HepG2 (cell line): ENCODE measurements at regions not wholly inside any gene's neighbourhood (a gene's known extent, or its start where the extent isn't known, plus 50 kb on each side); places are given as distances from the start of the nearest gene placed in this dataset.

Experiments
- ATAC-seq: fragments of 200-7000 bp; cut with Tn5 transposase; 3 replicates; pipeline ENCODE4 v1.9.1; 2020; ENCODE audit warnings: mild to moderate bottlenecking, moderate library complexity
- BruUV-seq: library from RNA; stranded (reverse); fragments of 400-500 nt; replicated peaks from 2 replicates; lab custom pipeline; 2021; lab: Mats Ljungman, UMichigan
- CTCF ChIA-PET: fragments of 300-600 bp; formaldehyde crosslinking; extraction: SDS; loops from one replicate; lab custom pipeline; 2021; ENCODE audit warnings: low total read pairs, inconsistent platforms, low intra/inter-chr PET ratio; lab: Yijun Ruan, JAX
- POLR2A ChIA-PET: fragments of 350-600 bp; sonication (Branson Sonifier 250); formaldehyde crosslinking; loops from one replicate; lab custom pipeline; 2020; ENCODE audit warnings: antibody characterized with exemption, inconsistent platforms; lab: Yijun Ruan, JAX
- DNase-seq: peaks from one replicate; pipeline ENCODE4 v3.0.0-alpha.2; 2015; ENCODE audit warnings: low spot score
- FAIRE-seq: peaks from 3 replicates; lab custom pipeline; 2011; peaks lifted over from hg19 to GRCh38; lab: Jason Lieb, UNC
- H2AFZ ChIP-seq: one replicate; pipeline ENCODE4 v1.6.1; 2011; ENCODE audit warnings: low read length, inconsistent platforms
- H3K27ac ChIP-seq: fragments of 300-600 bp; 3 replicates; pipeline ENCODE4 v1.8.0; 2011; ENCODE audit warnings: mixed run types, mild to moderate bottlenecking, mixed read lengths, low read length, inconsistent platforms; ENCODE audit not compliant: insufficient read depth; ENCODE audit errors: extremely low read length
- H3K27me3 ChIP-seq, 2 experiments: fragments of 200-600 bp in 1 of 2; 2 replicates in 1 of 2; 3 replicates in 1 of 2; pipeline versions ENCODE4 v1.6.0 to v1.8.0; 2011; ENCODE audit warnings: low read length in 2 of 2, mild to moderate bottlenecking in 2 of 2, moderate library complexity in 2 of 2, inconsistent platforms in 1 of 2; ENCODE audit not compliant: insufficient read depth in 2 of 2, control insufficient read depth in 1 of 2
- H3K36me3 ChIP-seq, 2 experiments: fragments of 200-600 bp in 1 of 2; replicated peaks in 1 of 2; 2 replicates in 1 of 2; 3 replicates in 1 of 2; pipeline versions ENCODE4 v1.5.1 to v1.8.0; 2011; ENCODE audit warnings: low read length in 2 of 2, inconsistent platforms in 1 of 2; ENCODE audit not compliant: insufficient read depth in 2 of 2, control insufficient read depth in 1 of 2
- H3K4me1 ChIP-seq: 2 replicates; pipeline ENCODE4 v1.5.1; 2012; ENCODE audit warnings: low read length, inconsistent platforms; ENCODE audit not compliant: insufficient read depth
- H3K4me2 ChIP-seq: 2 replicates; pipeline ENCODE4 v1.6.0; 2011; ENCODE audit warnings: low read depth, low read length, inconsistent platforms
- H3K4me3 ChIP-seq, 3 experiments: fragments of 200-600 bp in 1 of 3; sonication (generic), shearing (Covaris generic) in 1 of 3; replicated peaks in 1 of 3; 2 replicates each; pipeline ENCODE4 v1.5.1; 2011 to 2016; ENCODE audit warnings: low read length in 3 of 3, inconsistent platforms in 2 of 3, low read depth in 2 of 3, mild to moderate bottlenecking in 2 of 3, control low read depth in 1 of 3, mixed read lengths in 1 of 3; ENCODE audit not compliant: insufficient read depth in 1 of 3
- H3K79me2 ChIP-seq: one replicate; pipeline ENCODE4 v1.6.1; 2011; ENCODE audit warnings: low read length, inconsistent platforms; ENCODE audit not compliant: insufficient read depth
- H3K9ac ChIP-seq: 2 replicates; pipeline ENCODE4 v1.6.0; 2011; ENCODE audit warnings: mild to moderate bottlenecking, low read depth, low read length, inconsistent platforms; ENCODE audit not compliant: insufficient read depth
- H3K9me3 ChIP-seq: 2 replicates; pipeline ENCODE4 v1.5.1; 2012; ENCODE audit warnings: mild to moderate bottlenecking, low read length
- H4K20me1 ChIP-seq: 2 replicates; pipeline ENCODE4 v1.6.0; 2011; ENCODE audit warnings: inconsistent platforms, mild to moderate bottlenecking, low read length, moderate library complexity; ENCODE audit not compliant: insufficient read depth
- BHLHE40 ChIP-seq: IDR thresholded peaks from 2 replicates; pipeline ENCODE4 v1.6.1; 2011; ENCODE audit warnings: low read length, improper control_type of control experiment
- BRCA1 ChIP-seq: sonication (generic); formaldehyde crosslinking; IDR thresholded peaks from 2 replicates; pipeline ENCODE4 v1.4.0; 2020; ENCODE audit warnings: missing genetic modification reagents
- MTF2 ChIP-seq: sonication (generic); formaldehyde crosslinking; IDR thresholded peaks from 2 replicates; pipeline ENCODE4 v1.5.0; 2020; ENCODE audit warnings: missing genetic modification reagents, borderline replicate concordance
- MYC ChIP-seq: sonication (generic); formaldehyde crosslinking; IDR thresholded peaks from 2 replicates; pipeline ENCODE4 v1.9.0; 2021; ENCODE audit warnings: missing genetic modification reagents, borderline replicate concordance
- SPEN ChIP-seq: sonication (generic); formaldehyde crosslinking; IDR thresholded peaks from 2 replicates; pipeline ENCODE4 v1.5.1; 2020; ENCODE audit warnings: low read depth, mild to moderate bottlenecking, missing genetic modification reagents
- TERF1 ChIP-seq: sonication (generic); formaldehyde crosslinking; IDR thresholded peaks from 2 replicates; pipeline ENCODE4 v1.8.0; 2022; ENCODE audit warnings: mild to moderate bottlenecking, missing genetic modification reagents, moderate library complexity
- TRAFD1 ChIP-seq: sonication (generic); formaldehyde crosslinking; IDR thresholded peaks from 2 replicates; pipeline ENCODE4 v1.5.1; 2020; ENCODE audit warnings: missing genetic modification reagents, mild to moderate bottlenecking, borderline replicate concordance
- ZFY ChIP-seq: sonication (generic); formaldehyde crosslinking; IDR thresholded peaks from 2 replicates; pipeline ENCODE4 v1.4.0; 2020; ENCODE audit warnings: missing genetic modification reagents
- ZNF124 ChIP-seq: sonication (generic); formaldehyde crosslinking; IDR thresholded peaks from 2 replicates; pipeline ENCODE4 v1.4.0; 2020; ENCODE audit warnings: missing genetic modification reagents
- ZNF335 ChIP-seq: sonication (generic); formaldehyde crosslinking; IDR thresholded peaks from 2 replicates; pipeline ENCODE4 v1.4.0; 2020; ENCODE audit warnings: missing genetic modification reagents
- ZNF362 ChIP-seq: sonication (generic); formaldehyde crosslinking; IDR thresholded peaks from 2 replicates; pipeline ENCODE4 v1.4.0; 2020; ENCODE audit warnings: missing genetic modification reagents, mild to moderate bottlenecking, borderline replicate concordance
- ZNF432 ChIP-seq: sonication (generic); formaldehyde crosslinking; IDR thresholded peaks from 2 replicates; pipeline ENCODE4 v1.5.0; 2020; ENCODE audit warnings: missing genetic modification reagents, mild to moderate bottlenecking, borderline replicate concordance
- ZNF574 ChIP-seq: sonication (generic); formaldehyde crosslinking; IDR thresholded peaks from 2 replicates; pipeline ENCODE4 v1.4.0; 2020; ENCODE audit warnings: missing genetic modification reagents
- ZNF672 ChIP-seq: sonication (generic); formaldehyde crosslinking; IDR thresholded peaks from 2 replicates; pipeline ENCODE4 v1.8.1; 2022; ENCODE audit warnings: missing genetic modification reagents
- ZSCAN31 ChIP-seq: sonication (generic); formaldehyde crosslinking; IDR thresholded peaks from 2 replicates; pipeline ENCODE4 v1.5.0; 2020; ENCODE audit warnings: low read depth, mild to moderate bottlenecking, missing genetic modification reagents
- in situ Hi-C: cut with HindIII; loops from 2 replicates; pipeline ENCODE4 v1.10.0; 2017; ENCODE audit warnings: low pct_unique_long_range_greater_than_20kb; ENCODE audit not compliant: extremely low pct_ligation_motif_present
- intact Hi-C: fragments of 100-400 bp; cut with micrococcal nuclease; formaldehyde crosslinking; loops from one replicate; pipeline ENCODE4 v1.10.0; 2022; ENCODE audit not compliant: unreplicated experiment

- H4K20me1 ChIP-seq = no peaks in the 10 kb centered on the region
- TF ChIP-seq BHLHE40 (no peak), ZFY (CRISPR knock-in tag) (no peak), MYC (CRISPR knock-in tag) (no peak), ZNF335 (CRISPR knock-in tag) (no peak), ZNF574 (CRISPR knock-in tag) (no peak), TRAFD1 (no peak), ZNF362 (no peak), ZNF432 (no peak), SPEN (CRISPR knock-in tag) (no peak), ZNF124 (no peak), TERF1 (CRISPR knock-in tag) (no peak), ZSCAN31 (CRISPR knock-in tag) (no peak), ZNF672 (CRISPR knock-in tag) (no peak), MTF2 (no peak), BRCA1 (CRISPR knock-in tag) (no peak)
- ATAC-seq = no peak
- intact Hi-C loops = no loop called here
- no peaks in the 10 kb centered on the region for H3K36me3 ChIP-seq
- no peak overlapping the region for H2AFZ ChIP-seq
- ChIA-PET CTCF (no interaction called here), POLR2A (no interaction called here)
- H3K9me3 ChIP-seq = peaks cover 66% of the 10 kb centered on the region
- FAIRE-seq = no peak
- BruUV-seq = no TSS peak
- no peak overlapping the region for H3K4me2 ChIP-seq
- DNase-seq = no peak
- no peak overlapping the region for H3K4me3 ChIP-seq
- in situ Hi-C loops = no loop called here
- H3K27ac ChIP-seq = no peak overlapping the region
- H3K27me3 ChIP-seq = no peaks in the 10 kb centered on the region
- no peak overlapping the region for H3K9ac ChIP-seq
- no peaks in the 10 kb centered on the region for H3K79me2 ChIP-seq
- H3K4me1 ChIP-seq = no peaks in the 10 kb centered on the region
Observed at GRCh38 chr2:51379997-51380396, 348.1 kb upstream of the NRXN1 start.
